ENCODE measurements at regions not wholly inside any gene's neighbourhood (a gene's known extent, or its start where the extent isn't known, plus 50 kb on each side); places are given as distances from the start of the nearest gene placed in this dataset.
"Not testable (repeated sequence)": the region's sequence is repeated elsewhere in the genome, so short reads cannot be mapped to it uniquely, and the experiment has no call there.

DNA sequence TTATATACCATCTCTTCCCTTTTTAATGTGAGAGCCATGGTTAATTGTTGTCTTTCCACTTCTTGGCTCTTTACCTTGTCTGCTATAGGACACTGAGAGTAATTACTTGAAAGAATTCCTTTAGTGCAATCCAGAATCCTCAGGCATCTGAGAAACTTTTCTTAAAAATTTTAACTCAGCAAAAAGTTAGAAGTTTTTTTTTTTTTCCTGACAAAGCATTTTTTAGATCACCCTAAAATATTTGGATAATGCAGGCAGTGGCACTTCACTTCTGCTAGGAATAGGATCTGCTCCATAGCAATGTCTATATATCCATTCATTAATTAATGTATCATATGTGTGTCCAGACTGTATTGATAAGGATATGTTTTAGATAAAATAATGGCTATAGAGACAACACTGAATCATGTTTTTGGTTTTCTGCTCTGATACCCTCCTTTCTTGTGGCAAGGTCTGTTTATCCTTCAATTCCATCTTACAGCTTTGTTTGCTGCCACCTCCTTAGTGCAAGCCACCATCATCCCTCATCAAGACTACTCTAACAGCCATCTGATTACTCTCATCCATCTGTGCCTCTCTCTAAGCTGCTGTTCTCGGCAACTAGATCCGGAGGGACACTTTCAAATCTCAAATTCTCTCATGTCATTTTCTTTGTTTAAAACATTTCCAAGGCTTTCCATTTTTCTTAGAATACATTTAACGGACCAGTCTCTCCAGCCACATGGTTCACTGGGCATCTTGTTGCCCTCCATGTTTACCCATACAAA is 563.5 kb downstream of the EDEM1 start:
- DNase-seq (ENCODE audit: low spot score), result no peak

GRCh38 chr3:5754602-5755001 is 567.1 kb downstream of the EDEM1 start:
- DNase-seq (ENCODE audit: low spot score), result no peak

- DNase-seq (ENCODE audit: low spot score), result no peak
Measured at GRCh38 chr3:5756443-5756842, 568.9 kb downstream of the EDEM1 start.

DNA sequence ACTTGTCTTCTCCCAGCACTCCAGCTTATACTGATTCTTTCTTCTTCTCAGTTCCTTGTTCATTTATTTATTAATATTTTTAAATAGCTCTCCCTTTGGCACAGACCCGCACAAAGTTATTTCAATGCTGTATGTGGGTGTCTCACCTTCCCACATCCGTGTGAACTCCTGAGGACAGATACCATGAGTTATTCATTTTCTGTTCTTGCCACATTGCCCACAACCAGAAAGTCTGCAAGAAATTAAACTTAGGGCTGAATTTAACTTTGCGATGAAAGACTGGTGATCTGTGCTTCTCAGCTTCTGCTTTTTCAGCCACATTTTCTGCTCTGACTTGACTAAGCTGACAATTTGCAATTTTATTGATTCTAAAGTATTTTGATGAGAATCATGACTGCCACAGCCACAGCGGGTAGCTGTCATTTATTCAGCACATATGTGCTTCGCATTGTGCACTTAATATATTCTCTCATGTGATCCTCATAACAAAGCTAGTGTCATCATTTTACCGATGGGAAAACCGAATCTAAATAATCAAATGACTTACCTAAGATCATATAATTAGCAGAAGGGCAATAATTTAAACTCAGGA is 569.8 kb downstream of the EDEM1 start:
- no peak for DNase-seq (ENCODE audit: low spot score)

GRCh38 chr3:5758699-5759098 is 571.2 kb downstream of the EDEM1 start:
- no peak for DNase-seq (ENCODE audit: low spot score)

DNA sequence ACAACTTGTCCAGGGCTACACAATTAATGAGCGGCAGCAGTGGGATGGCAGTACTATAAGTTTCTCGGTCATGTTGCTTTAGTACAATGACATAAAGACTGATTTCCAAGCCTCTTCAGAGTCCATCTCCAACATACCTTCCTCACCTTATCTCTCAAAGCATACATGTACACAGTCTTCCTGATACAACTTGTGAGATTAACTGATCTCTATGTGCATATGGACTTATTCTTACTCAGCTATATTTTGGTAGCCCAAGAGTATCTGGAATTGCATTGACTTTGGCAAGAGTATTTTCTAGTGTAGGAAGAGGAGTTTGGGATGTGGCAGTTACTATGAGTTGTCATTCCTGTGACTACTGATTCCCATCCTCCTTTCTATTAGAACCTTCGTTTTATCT is 575.0 kb downstream of the EDEM1 start:
- no peak for DNase-seq (ENCODE audit: low spot score)

DNA sequence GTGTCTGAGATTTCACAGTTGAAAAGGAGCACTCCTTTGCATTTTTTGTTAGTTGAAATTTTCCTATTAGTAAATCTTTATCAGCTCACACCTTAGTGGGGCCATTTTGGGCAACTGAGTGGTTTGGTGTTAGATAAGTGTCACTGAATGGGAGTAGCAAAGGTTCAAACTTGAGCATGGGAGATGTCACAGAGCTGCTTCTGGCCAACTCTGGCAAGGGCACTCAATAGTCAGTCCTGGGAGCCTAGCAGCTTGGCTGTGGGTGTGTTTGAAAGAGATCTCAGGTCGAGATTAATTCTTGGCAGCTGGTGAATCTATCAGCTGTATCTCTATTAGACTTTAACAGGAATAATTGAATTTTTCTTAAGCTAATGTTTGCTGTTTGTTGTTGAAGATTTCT is 579.3 kb downstream of the EDEM1 start:
- no peak for DNase-seq (ENCODE audit: low spot score)

DNA sequence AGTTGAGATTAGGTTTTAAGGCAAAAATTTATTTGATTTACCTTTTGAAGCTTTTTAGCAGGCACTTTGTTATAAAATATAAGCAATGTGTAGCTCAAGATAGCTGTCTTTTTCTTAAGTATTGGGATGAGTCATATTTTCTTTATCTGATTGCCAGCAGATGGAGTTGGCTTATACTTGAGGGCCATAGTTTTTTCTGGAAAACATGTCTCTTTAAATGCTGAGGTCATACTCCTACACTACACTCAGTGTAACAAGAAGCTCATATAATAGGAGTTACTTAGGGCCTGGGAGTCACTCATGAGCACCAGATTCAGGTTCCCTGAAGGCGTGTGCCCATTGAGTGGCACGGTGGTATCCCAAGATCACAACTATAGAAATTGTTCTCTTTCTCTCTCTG is 579.8 kb downstream of the EDEM1 start:
- DNase-seq (ENCODE audit: low spot score), result no peak

DNA sequence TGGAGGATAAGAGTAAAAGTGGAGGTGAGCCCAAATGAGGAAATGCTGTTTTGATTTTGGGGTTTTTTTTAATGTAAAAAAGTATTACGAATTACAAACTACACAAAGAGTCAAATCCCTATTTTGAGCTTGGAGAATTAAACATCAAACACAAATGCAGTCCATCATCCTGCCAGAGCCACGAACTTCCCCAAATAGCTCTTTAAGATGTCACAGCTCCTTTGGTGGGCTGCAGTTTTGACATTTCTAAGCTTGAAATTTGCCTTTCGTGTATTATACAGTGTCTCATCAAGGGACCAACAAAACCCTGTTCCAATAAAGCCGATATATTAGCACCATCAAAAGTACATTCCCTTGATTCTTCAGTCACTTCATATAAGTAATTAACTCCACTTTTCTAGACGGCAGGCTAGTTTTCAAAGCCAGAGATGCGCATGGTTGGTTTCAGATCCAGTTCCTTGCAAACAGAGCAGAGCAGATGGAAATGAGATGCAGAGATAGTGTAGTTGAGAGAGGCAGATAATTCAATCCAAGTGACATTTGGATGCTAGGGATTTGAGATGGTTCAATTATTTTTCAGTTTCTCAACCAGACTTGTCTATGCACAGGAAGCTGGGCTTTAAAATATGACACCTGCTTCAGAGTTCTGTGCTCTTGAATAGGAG is 580.9 kb downstream of the EDEM1 start:
- DNase-seq (ENCODE audit: low spot score), result no peak

- DNase-seq (ENCODE audit: low spot score), result no peak
Measured at GRCh38 chr3:5769825-5770224, 582.3 kb downstream of the EDEM1 start.

- no peak for DNase-seq (ENCODE audit: low spot score)
Measured at GRCh38 chr3:5774337-5774736, 586.8 kb downstream of the EDEM1 start.

DNA sequence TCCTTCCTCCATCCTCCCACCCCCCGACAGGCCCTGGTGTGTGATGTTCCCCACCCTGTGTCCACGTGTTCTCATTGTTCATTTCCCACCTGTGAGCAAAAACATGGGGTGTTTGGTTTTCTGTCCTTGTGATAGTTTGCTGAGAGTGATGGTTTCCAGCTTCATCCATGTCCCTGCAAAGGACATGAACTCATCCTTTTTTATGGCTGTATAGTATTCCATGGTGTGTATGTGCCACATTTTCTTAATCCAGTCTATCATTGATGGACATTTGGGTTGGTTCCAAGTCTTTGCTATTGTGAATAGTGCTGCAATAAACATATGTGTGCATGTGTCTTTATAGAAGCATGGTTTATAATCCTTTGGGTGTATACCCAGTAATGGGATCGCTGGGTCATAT is 587.6 kb downstream of the EDEM1 start:
- not testable (repeated sequence) for DNase-seq (ENCODE audit: low spot score)

GRCh38 chr3:5784690-5785089 is 597.2 kb downstream of the EDEM1 start:
- no peak for DNase-seq (ENCODE audit: low spot score)

GRCh38 chr3:5787861-5788488 is 600.5 kb downstream of the EDEM1 start:
- DNase-seq (ENCODE audit: low spot score), result no peak

DNA sequence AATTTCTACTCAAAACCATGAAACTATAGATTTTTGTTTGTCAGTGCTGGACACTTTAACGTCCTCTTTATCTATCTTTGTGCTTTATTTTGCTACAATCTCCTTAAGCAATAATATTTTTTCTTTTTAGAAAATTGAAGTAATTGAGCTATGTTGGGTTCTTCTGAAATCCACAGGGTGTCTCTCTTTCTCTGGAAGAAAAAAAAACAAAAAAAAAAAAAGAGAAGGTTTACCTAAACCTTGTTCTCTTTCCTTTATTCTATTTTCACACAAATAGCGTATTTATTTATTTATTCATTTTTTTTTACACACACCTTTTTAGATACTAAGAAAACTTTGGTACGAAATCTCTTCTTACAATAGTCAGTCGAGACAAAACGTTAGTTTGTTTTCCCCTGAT is 601.0 kb downstream of the EDEM1 start:
- no peak for DNase-seq (ENCODE audit: low spot score)

GRCh38 chr3:5791558-5791957 is 604.1 kb downstream of the EDEM1 start:
- DNase-seq (ENCODE audit: low spot score), result no peak

DNA sequence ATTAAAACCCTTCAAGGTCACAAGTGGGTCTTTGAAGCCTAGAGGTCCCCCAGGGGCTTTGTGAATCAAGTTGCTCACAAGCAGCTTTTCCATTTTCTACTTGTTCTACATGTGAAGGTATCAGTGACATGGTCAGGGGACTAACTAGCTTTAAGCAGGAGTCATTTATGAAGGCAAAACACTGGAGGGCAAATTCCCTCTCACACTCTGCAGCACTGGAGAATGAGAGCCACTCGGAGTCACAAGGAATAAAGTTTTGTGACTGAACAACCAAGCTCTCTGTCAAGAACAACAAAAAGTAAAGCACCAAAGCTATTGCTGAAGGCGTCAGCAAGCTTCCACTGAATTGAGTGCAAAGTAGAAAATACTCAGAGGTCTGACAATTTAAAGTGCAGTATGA is 609.0 kb downstream of the EDEM1 start:
- DNase-seq (ENCODE audit: low spot score), result no peak

DNA sequence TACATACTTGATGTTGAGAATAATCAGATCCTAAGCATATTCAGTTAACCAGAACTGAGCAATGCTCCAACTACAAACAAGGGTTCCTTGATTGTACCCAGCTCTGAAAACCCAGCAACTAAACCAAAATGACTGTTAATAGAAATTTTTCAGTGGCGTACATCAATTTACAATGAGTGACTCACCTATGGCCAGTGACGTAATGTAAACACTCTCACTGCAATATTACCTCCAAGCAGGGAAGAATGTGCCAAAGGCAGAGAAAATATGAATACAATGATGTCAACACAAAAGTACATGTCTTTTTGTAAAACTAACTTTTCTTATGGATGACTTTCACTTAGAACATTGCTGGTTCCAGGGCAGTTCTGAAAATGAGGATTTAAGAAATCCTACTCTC is 611.3 kb downstream of the EDEM1 start:
- DNase-seq (ENCODE audit: low spot score), result no peak

- DNase-seq (ENCODE audit: low spot score), result no peak
Measured at GRCh38 chr3:5799398-5799797, 611.9 kb downstream of the EDEM1 start.

DNA sequence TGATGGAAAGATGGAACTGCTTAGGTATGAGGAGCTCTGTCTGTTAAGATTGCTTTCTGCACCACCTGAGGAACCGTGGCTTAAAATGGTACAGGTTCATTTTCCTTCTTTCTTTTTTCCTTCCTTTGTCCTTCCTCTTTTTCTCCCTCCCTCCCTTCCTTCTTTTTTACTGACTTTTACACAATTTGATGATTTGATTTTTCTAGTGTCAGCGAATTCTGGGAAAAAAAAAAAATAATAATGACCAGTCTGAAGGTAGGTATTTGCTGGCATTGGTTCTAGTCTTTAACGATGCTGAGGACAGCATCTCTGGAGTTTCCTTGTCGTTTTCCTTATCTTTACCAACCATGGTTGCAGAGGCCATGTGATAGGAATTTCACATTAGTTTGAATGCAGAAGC is 613.5 kb downstream of the EDEM1 start:
- no peak for DNase-seq (ENCODE audit: low spot score)

DNA sequence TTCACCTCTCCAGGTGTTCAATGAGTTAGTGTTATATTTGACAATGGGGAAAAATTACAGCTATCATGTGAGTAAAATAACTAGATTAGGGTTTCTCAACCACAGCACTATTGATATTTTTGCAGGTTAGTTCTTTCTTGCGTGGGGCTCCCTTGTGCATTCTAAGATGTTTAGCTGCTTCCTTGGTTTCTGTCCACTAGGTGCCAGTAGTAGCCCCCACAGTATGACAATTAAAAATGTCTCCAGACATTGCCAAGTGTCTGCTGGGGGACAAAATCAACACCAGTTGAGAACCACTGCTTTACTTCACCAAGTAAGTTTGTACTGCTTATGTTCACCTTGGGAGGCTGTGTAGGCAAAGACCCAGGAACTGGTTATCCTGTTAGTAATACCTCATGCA is 618.7 kb downstream of the EDEM1 start:
- no peak for DNase-seq (ENCODE audit: low spot score)

DNA sequence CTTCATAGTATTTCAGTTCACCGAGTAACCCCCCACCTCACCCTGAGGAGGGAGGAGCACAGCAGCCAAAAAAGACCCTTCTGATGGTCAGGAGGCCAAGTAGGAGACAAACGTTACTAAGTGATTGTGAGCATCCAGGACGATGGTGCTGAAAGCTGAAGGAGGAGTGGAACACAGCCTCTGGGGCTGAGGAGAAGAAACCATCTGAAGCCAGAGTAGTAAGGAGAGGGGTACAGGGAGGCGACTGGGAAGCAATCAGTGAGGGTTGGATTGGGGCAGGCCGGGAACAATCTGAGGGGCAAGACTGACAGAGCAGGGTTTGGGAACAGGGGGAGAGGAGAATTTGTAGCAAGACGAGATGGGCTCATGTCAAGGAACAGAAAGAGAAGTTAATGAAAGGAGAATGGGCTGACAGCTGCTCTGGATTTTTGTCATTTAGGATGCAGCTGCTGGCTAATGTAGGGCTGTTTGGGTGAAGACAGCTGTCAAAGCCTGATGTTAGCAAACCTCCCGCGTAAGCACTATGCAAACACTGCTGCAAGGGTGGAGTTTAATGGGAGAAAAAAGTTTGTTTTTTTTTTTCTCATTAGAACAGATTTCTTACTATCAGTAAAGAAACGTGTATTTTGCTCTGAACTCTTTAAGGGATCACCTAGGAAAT is 622.2 kb downstream of the EDEM1 start:
- DNase-seq (ENCODE audit: low spot score), result no peak

DNA sequence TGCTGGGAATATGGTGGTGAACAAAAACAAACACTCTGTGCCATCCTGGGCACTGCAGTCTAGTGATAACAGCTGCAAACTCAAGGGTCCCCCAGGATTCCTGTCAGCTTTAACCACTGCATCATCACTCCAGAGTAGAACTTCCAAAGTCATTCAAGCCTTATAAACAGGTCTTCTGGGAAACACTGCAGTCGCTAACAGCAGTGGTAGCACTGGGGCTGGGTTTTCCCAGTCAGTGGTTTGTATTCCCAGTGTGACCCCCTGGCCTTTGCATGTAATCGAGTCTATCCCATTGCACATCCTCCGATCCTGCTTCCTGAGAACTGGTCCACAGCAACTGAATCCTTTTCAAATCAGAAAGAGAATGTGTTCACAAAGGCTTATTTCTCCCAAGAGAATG is 623.5 kb downstream of the EDEM1 start:
- DNase-seq (ENCODE audit: low spot score), result no peak

All from hepatic stellate cell (primary cell).